CD14-positive monocyte (primary cell): ENCODE measurements at regions not wholly inside any gene's neighbourhood (a gene's known extent, or its start where the extent isn't known, plus 50 kb on each side); places are given as distances from the start of the nearest gene placed in this dataset.
"Not testable (repeated sequence)": the region's sequence is repeated elsewhere in the genome, so short reads cannot be mapped to it uniquely, and the experiment has no call there.

Source experiments
- DNase-seq, 3 donors: peaks; one replicate each; pipeline ENCODE4 v3.0.0-alpha.2; 2011 to 2022
- H2AFZ ChIP-seq: 2 replicates; pipeline ENCODE4 v1.6.0; 2012; ENCODE audit warnings: mild to moderate bottlenecking, low read depth, low read length, inconsistent platforms; ENCODE audit not compliant: insufficient read depth, poor library complexity, severe bottlenecking
- H3K27ac ChIP-seq, 2 donors: 1 replicate in 1 of 2; 2 replicates in 1 of 2; pipeline ENCODE4 v1.5.1; 2012 to 2013; ENCODE audit warnings: low read length in 2 of 2, control low read depth in 1 of 2, inconsistent platforms in 1 of 2, low read depth in 1 of 2, mild to moderate bottlenecking in 1 of 2
- H3K27me3 ChIP-seq, 2 donors: one replicate each; pipeline versions ENCODE4 v1.6.0 to v1.6.1; 2011 to 2013; ENCODE audit warnings: low read length in 2 of 2; ENCODE audit not compliant: control insufficient read depth in 2 of 2, insufficient read depth in 2 of 2
- H3K36me3 ChIP-seq, 2 donors: replicated peaks in 1 of 2; 1 replicate in 1 of 2; 2 replicates in 1 of 2; pipeline versions ENCODE4 v1.5.1 to v1.6.1; 2012 to 2013; ENCODE audit warnings: low read length in 2 of 2, control low read depth in 1 of 2, inconsistent platforms in 1 of 2, mild to moderate bottlenecking in 1 of 2; ENCODE audit not compliant: insufficient read depth in 2 of 2, control insufficient read depth in 1 of 2
- H3K4me1 ChIP-seq, 2 donors: 1 replicate in 1 of 2; 2 replicates in 1 of 2; pipeline versions ENCODE4 v1.5.1 to v1.6.1; 2012 to 2013; ENCODE audit warnings: low read length in 2 of 2, control low read depth in 1 of 2, inconsistent platforms in 1 of 2, mild to moderate bottlenecking in 1 of 2, moderate library complexity in 1 of 2; ENCODE audit not compliant: insufficient read depth in 2 of 2, control insufficient read depth in 1 of 2
- H3K4me2 ChIP-seq: replicated peaks from 2 replicates; pipeline ENCODE3; 2012; ENCODE audit warnings: low read length, moderate library complexity, mild to moderate bottlenecking; ENCODE audit not compliant: poor library complexity, severe bottlenecking; ENCODE audit errors: extremely low read depth
- H3K4me3 ChIP-seq, 3 experiments: fragments of 200-600 bp in 1 of 3; sonication (generic) in 1 of 3; replicated peaks in 1 of 3; 1 replicate in 2 of 3; 2 replicates in 1 of 3; pipeline ENCODE4 v1.5.1; 2011 to 2013; ENCODE audit warnings: low read length in 3 of 3, mild to moderate bottlenecking in 3 of 3, control low read depth in 2 of 3, low read depth in 2 of 3, inconsistent platforms in 1 of 3, moderate library complexity in 1 of 3
- H3K79me2 ChIP-seq: 2 replicates; pipeline ENCODE4 v1.6.0; 2012; ENCODE audit warnings: mild to moderate bottlenecking, control low read depth, inconsistent platforms, low read length, moderate library complexity; ENCODE audit not compliant: insufficient read depth
- H3K9ac ChIP-seq: 2 replicates; pipeline ENCODE4 v1.6.0; 2017; ENCODE audit warnings: low read length, mild to moderate bottlenecking; ENCODE audit not compliant: insufficient read depth, poor library complexity, severe bottlenecking
- H3K9me3 ChIP-seq, 2 donors: replicated peaks in 1 of 2; 1 replicate in 1 of 2; 2 replicates in 1 of 2; pipeline versions ENCODE4 v1.5.1 to v1.6.1; 2012 to 2013; ENCODE audit warnings: low read length in 2 of 2, control low read depth in 1 of 2; ENCODE audit not compliant: control insufficient read depth in 1 of 2, insufficient read depth in 1 of 2
- H4K20me1 ChIP-seq: 2 replicates; pipeline ENCODE4 v1.6.0; 2012; ENCODE audit warnings: mild to moderate bottlenecking, low read length, control low read depth, moderate library complexity; ENCODE audit not compliant: insufficient read depth
- H3K27ac Mint-ChIP-seq, 7 donors: one replicate each; pipeline ENCODE4 v1.8.0; 2020; ENCODE audit warnings: mild to moderate bottlenecking in 7 of 7, mixed read lengths in 7 of 7, moderate library complexity in 6 of 7, inconsistent platforms in 2 of 7
- H3K27me3 Mint-ChIP-seq, 3 donors: one replicate each; pipeline ENCODE4 v1.8.0; 2021 to 2022; ENCODE audit warnings: low read depth in 3 of 3, mild to moderate bottlenecking in 3 of 3, mixed read lengths in 3 of 3, moderate library complexity in 3 of 3, inconsistent platforms in 1 of 3
- H3K36me3 Mint-ChIP-seq, 2 donors: one replicate each; pipeline ENCODE4 v1.8.0; 2020; ENCODE audit warnings: mixed read lengths in 2 of 2, inconsistent platforms in 1 of 2, mild to moderate bottlenecking in 1 of 2
- H3K4me1 Mint-ChIP-seq: one replicate; pipeline ENCODE4 v1.8.0; 2020; ENCODE audit warnings: mild to moderate bottlenecking, mixed read lengths
- H3K4me3 Mint-ChIP-seq, 2 donors: one replicate each; pipeline ENCODE4 v1.8.0; 2020; ENCODE audit warnings: mild to moderate bottlenecking in 2 of 2, mixed read lengths in 2 of 2, moderate library complexity in 1 of 2
- H3K9me3 Mint-ChIP-seq, 7 donors: one replicate each; pipeline ENCODE4 v1.8.0; 2020 to 2022; ENCODE audit warnings: mixed read lengths in 7 of 7, mild to moderate bottlenecking in 6 of 7, moderate library complexity in 6 of 7, inconsistent platforms in 2 of 7
- CTCF ChIP-seq: fragments of 200-600 bp; IDR thresholded peaks from one replicate; pipeline ENCODE4 v1.8.0; 2022; ENCODE audit warnings: antibody characterized with exemption, mild to moderate bottlenecking
- WGBS: methylation state at CpG from one replicate; pipeline ENCODE4 v1.1.5; 2013; ENCODE audit warnings: missing lambda C conversion rate; ENCODE audit not compliant: insufficient coverage; 5-methylcytosine and 5-hydroxymethylcytosine counted together
- intact Hi-C, 2 donors: fragments of 100-400 bp; cut with micrococcal nuclease; formaldehyde crosslinking; loops; one replicate each; pipeline versions ENCODE4 v1.15.0 to v1.15.1; 2023

DNA sequence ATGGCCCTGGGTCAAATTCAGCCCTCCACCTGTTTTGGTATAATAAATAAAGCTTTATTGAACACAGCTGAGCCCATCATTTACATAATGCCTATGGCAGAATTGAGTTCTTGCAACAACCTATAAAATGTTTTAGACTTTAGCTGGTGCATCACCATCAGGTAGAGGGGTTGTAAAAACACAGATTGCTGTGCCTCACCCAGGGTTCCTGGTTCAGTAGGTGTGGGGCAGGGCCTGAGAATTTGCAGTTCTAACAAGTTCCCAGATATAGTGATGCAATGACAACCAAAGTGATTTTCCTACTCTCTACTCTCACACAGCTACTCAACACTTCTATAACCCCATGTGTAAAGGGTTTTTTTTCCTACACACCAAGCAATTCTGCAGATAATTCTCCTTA is 120.0 kb upstream of the EGFL6 start:
- intact Hi-C loops: no loop called here
- Histone ChIP-seq H3K36me3 (no peaks in the 10 kb centered on the region), H3K4me1 (no peaks in the 10 kb centered on the region), H3K79me2 (no peaks in the 10 kb centered on the region), H3K9ac (no peak overlapping the region), H3K4me2 (no peak overlapping the region), H3K27me3 (peaks cover 0 to 9% of the 10 kb centered on the region in 2 donors), H3K4me3 (no peak overlapping the region), H4K20me1 (no peaks in the 10 kb centered on the region), H3K27ac (no peak overlapping the region), H2AFZ (no peak overlapping the region), H3K9me3 (no peaks in the 10 kb centered on the region)
- no peak for TF ChIP-seq CTCF
- Mint-ChIP-seq H3K4me3 (no peak overlapping the region), H3K27me3 (peaks cover 0 to 26% (median 0%) of the 10 kb centered on the region in 3 donors), H3K36me3 (no peaks in the 10 kb centered on the region), H3K9me3 (peaks cover 2 to 22% (median 6%) of the 10 kb centered on the region in 7 donors), H3K4me1 (no peaks in the 10 kb centered on the region), H3K27ac (no peak overlapping the region)
- no peak for DNase-seq

DNA sequence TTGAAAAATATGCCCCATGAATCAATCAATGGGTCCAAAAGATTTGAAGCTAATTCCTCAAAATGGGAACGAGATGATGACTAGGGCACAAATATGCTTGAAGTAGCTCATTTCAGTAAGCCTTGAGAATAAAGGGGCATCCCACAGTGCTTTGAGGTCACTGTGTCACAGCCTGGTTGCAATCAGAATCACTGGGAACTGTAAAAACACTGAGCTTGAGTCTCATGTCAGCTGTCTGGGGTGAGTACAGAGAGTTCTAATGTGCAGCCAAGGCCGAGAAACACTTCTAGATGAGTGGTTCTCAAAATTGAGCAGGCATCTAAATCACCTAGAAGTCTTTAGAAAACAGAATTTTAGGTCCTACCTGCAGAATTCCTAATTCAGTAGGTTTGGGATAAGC is 120.5 kb upstream of the EGFL6 start:
- 100% methylated on average over 1 of the region's 2 CpGs for WGBS
- H3K4me3 ChIP-seq: no peak overlapping the region
- no peaks in the 10 kb centered on the region for H3K36me3 Mint-ChIP-seq
- H3K27ac ChIP-seq: no peak overlapping the region
- DNase-seq: no peak
- no peak overlapping the region for H3K4me2 ChIP-seq
- peaks cover 0 to 9% of the 10 kb centered on the region in 2 donors for H3K27me3 ChIP-seq
- H3K9ac ChIP-seq: no peak overlapping the region
- H3K9me3 Mint-ChIP-seq: peaks cover 2 to 22% (median 7%) of the 10 kb centered on the region in 7 donors
- no peaks in the 10 kb centered on the region for H3K79me2 ChIP-seq
- no peaks in the 10 kb centered on the region for H3K4me1 ChIP-seq
- no peaks in the 10 kb centered on the region for H3K4me1 Mint-ChIP-seq
- H3K36me3 ChIP-seq: no peaks in the 10 kb centered on the region
- H4K20me1 ChIP-seq: no peaks in the 10 kb centered on the region
- no peaks in the 10 kb centered on the region for H3K9me3 ChIP-seq
- H3K4me3 Mint-ChIP-seq: no peak overlapping the region
- H3K27me3 Mint-ChIP-seq: peaks cover 0 to 24% (median 0%) of the 10 kb centered on the region in 3 donors
- H3K27ac Mint-ChIP-seq: no peak overlapping the region
- no peak for TF ChIP-seq CTCF
- no peak overlapping the region for H2AFZ ChIP-seq
- intact Hi-C loops: no loop called here

DNA sequence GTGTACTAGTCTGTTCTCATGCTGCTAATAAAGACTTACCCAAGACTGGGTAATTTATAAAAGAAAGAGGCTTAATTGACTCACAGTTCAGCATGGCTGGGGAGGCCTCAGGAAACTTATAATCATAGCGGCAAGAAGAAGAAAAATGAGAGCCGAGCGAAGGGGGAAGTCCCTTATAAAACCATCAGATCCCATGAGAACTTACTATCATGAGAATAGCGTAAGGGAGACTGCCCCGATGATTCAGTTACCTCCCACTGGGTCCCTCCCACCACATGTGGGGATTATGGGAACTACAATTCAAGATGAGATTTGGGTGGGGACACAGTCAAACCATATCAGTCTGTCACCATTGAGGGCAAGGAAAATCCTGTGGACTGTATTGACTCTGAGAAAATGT is 121.8 kb upstream of the ATXN3L start:
- H2AFZ ChIP-seq, H3K27ac ChIP-seq, H3K4me1 Mint-ChIP-seq, H3K36me3 ChIP-seq, H3K9me3 Mint-ChIP-seq, H3K9me3 ChIP-seq, H3K9ac ChIP-seq, H3K36me3 Mint-ChIP-seq, DNase-seq, H4K20me1 ChIP-seq, H3K4me3 Mint-ChIP-seq, intact Hi-C loops, H3K4me2 ChIP-seq, H3K4me3 ChIP-seq, H3K27ac Mint-ChIP-seq, H3K79me2 ChIP-seq, H3K4me1 ChIP-seq: not testable (repeated sequence)
- peaks cover 0 to 19% of the 10 kb centered on the region in 2 donors for H3K27me3 ChIP-seq
- WGBS: no CpG with 5 or more reads among the region's 5 CpGs
- H3K27me3 Mint-ChIP-seq: peaks cover 0 to 17% (median 0%) of the 10 kb centered on the region in 3 donors
